ENCODE measurements at regions not wholly inside any gene's neighbourhood (a gene's known extent, or its start where the extent isn't known, plus 50 kb on each side); places are given as distances from the start of the nearest gene placed in this dataset.

GRCh38 chr11:119993722-119994121 is 144.2 kb downstream of the TRIM29 start:
- Histone ChIP-seq H3K4me2 (ENCODE audit: insufficient read depth, insufficient read length, low read length) (no peak overlapping the region), H3T11ph (ENCODE audit: low read length) (no peak overlapping the region), H4K5ac (ENCODE audit: insufficient read length, low read depth, low read length) (no peak overlapping the region), H2BK15ac (ENCODE audit: low read depth, low read length) (no peak overlapping the region), H2AFZ (ENCODE audit: low read length) (no peak overlapping the region), H3K4me1 (ENCODE audit: insufficient read depth, low read length) (no peaks in the 10 kb centered on the region; the same call in none of the 2 replicates), H2BK12ac (ENCODE audit: insufficient read length, low read depth, low read length) (no peak overlapping the region), H2AK5ac (ENCODE audit: insufficient read length, low read length) (no peak overlapping the region), H3K79me1 (ENCODE audit: insufficient read depth, low read depth, low read length, poor library complexity, severe bottlenecking) (no peaks in the 10 kb centered on the region), H2BK120ac (ENCODE audit: low read depth, low read length, poor library complexity, severe bottlenecking) (no peak overlapping the region), H3K23me2 (ENCODE audit: insufficient read length, low read depth, low read length, poor library complexity, severe bottlenecking) (no peaks in the 10 kb centered on the region), H3K9ac (ENCODE audit: extremely low read depth, insufficient read length, low read length) (no peak overlapping the region), H3K56ac (ENCODE audit: insufficient read length, low read depth, low read length) (no peak overlapping the region), H2BK5ac (ENCODE audit: insufficient read length, low read length) (no peak overlapping the region), H4K91ac (ENCODE audit: insufficient read length, low read depth, low read length) (no peak overlapping the region), H4K8ac (replicated peaks; ENCODE audit: insufficient read length, low read depth, low read length) (no peak overlapping the region), H3K23ac (ENCODE audit: insufficient read length, low read depth, low read length) (no peak overlapping the region), H3K79me2 (ENCODE audit: insufficient read depth, low read length) (no peaks in the 10 kb centered on the region), H2BK20ac (ENCODE audit: low read depth, low read length, poor library complexity, severe bottlenecking) (no peak overlapping the region), H3K27ac (ENCODE audit: insufficient read length, low read depth, low read length) (no peak overlapping the region), H3K27me3 (ENCODE audit: insufficient read depth, low read length) (no peaks in the 10 kb centered on the region), H3K14ac (ENCODE audit: insufficient read depth, low read length) (no peak overlapping the region; the same call in 1 of the 2 replicates), H3K9me3 (ENCODE audit: control insufficient read depth, low read depth, low read length) (no peaks in the 10 kb centered on the region), H3K4ac (ENCODE audit: low read depth, low read length) (no peak overlapping the region), H4K20me1 (ENCODE audit: control insufficient read depth, insufficient read depth, insufficient read length) (no peaks in the 10 kb centered on the region), H3K18ac (ENCODE audit: insufficient read length, low read depth, low read length) (no peak overlapping the region)
- Mint-ChIP-seq H3K27ac (no peak overlapping the region), H3K4me1 (peaks cover 34 to 36% of the 10 kb centered on the region in 2 experiments), H3K4me3 (no peak overlapping the region), H3K36me3 (ENCODE audit: insufficient read depth in 1 of 3, low read depth in 3 of 3) (no peaks in the 10 kb centered on the region), H3K27me3 (ENCODE audit: low read depth) (peaks cover 36% of the 10 kb centered on the region), H3K9me3 (no peaks in the 10 kb centered on the region)
- no peak for DNase-seq
- no CpG with 5 or more reads among the region's 4 CpGs for WGBS (ENCODE audit: extremely low coverage, insufficient read length, low lambda C conversion rate)
- peak; percentile 34; the same call in 2 of the 3 replicates for TF ChIP-seq CTCF (conservative IDR thresholded peaks at IDR 0.05)
